ENCODE measurements at regions not wholly inside any gene's neighbourhood (a gene's known extent, or its start where the extent isn't known, plus 50 kb on each side); places are given as distances from the start of the nearest gene placed in this dataset.

DNA sequence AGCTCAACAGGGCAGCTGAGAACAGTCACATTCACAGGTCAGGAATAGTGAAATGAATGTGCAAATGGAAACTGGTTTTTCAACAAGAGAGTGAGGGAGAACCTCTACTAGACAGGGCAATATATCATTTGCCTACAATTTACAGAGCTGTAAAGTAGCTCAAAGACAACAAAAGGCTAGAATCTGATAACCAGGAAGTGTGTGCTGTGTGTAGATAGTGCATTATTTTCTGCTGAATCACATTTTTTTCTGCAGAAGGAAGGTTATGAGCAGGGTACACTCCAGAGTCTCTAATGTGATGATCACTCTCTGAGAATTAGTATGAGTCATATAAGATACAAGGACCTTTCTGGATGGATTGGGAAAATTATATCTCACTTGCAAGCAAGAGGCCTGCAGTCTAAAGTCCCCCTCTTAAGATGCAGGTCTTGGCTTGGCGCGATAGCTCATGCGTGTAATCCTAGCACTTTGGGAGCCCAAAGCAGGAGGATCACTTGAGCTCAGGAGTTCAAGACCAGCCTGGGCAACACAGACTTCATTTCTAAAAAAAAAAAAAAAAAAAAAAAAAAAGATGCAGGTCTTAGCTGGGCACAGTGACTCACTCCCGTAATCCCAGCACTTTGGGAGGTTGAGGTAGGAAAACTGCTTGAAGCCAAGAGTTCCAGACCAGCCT lies 59.9 kb upstream of the COBL start:
- H2BK120ac ChIP-seq (replicated peaks; ENCODE audit: low read depth, low read length) = no peak overlapping the region
- POLR2A ChIA-PET (ENCODE audit: partially characterized antibody) = interaction anchor here (2.3 kb wide), 1 partner anchor 50 kb away, joined by 7 read pairs; no protein-coding TSS in a partner anchor

More for the DNA sequence above, 59.9 kb upstream of the COBL start:
- Histone ChIP-seq H3K4me3 (ENCODE audit: extremely low read depth in 1 of 4, insufficient read depth in 2 of 4, low read depth in 3 of 4, low read length in 4 of 4) (no peak overlapping the region), H3K14ac (ENCODE audit: insufficient read length) (no peak overlapping the region), H3K23ac (ENCODE audit: insufficient read length) (no peak overlapping the region), H3K18ac (ENCODE audit: extremely low read depth, low read length) (no peak overlapping the region), H2AK5ac (ENCODE audit: low read depth, low read length) (no peak overlapping the region), H2AFZ (ENCODE audit: low read length) (no peak overlapping the region), H4K8ac (ENCODE audit: extremely low read depth, insufficient read depth, low read length) (no peak overlapping the region), H3K56ac (replicated peaks; ENCODE audit: insufficient read length, low read depth, low read length) (no peak overlapping the region), H3K23me2 (ENCODE audit: low read depth, low read length) (no peaks in the 10 kb centered on the region), H3K79me2 (ENCODE audit: control insufficient read depth in 1 of 2, insufficient read depth in 2 of 2, low read length in 2 of 2) (no peaks in the 10 kb centered on the region), H3K36me3 (ENCODE audit: control insufficient read depth in 2 of 4, insufficient read depth in 4 of 4, low read length in 3 of 4) (no peaks in the 10 kb centered on the region), H4K5ac (ENCODE audit: insufficient read length, low read depth, low read length) (no peak overlapping the region), H2BK5ac (ENCODE audit: low read depth, low read length) (no peak overlapping the region), H4K91ac (replicated peaks; ENCODE audit: insufficient read length, low read length) (no peak overlapping the region), H2BK20ac (ENCODE audit: low read length) (no peak overlapping the region), H2BK12ac (ENCODE audit: low read depth, low read length) (no peak overlapping the region; the same call in 1 of the 2 replicates), H2BK15ac (ENCODE audit: low read length) (no peak overlapping the region), H3K27me3 (replicated peaks in 1 of 4; ENCODE audit: control insufficient read depth in 3 of 4, extremely low read depth in 1 of 4, insufficient read depth in 3 of 4, low read length in 3 of 4) (no peaks in the 10 kb centered on the region), H3K27ac (ENCODE audit: low read depth, low read length) (no peak overlapping the region), H3K9me3 (ENCODE audit: insufficient read depth in 2 of 2, low read depth in 1 of 2, low read length in 1 of 2) (no peaks in the 10 kb centered on the region), H4K20me1 (replicated peaks in 1 of 2; ENCODE audit: control insufficient read depth in 1 of 2, insufficient read depth in 2 of 2, low read length in 2 of 2) (no peaks in the 10 kb centered on the region), H3K4me2 (ENCODE audit: insufficient read depth in 1 of 2, low read depth in 2 of 2, low read length in 2 of 2) (no peak overlapping the region), H3K4me1 (replicated peaks in 1 of 4; ENCODE audit: control insufficient read depth in 3 of 4, insufficient read depth in 4 of 4, low read length in 3 of 4) (no peaks in the 10 kb centered on the region), H3K79me1 (ENCODE audit: low read depth, low read length) (no peaks in the 10 kb centered on the region), H3K9ac (replicated peaks in 1 of 4; ENCODE audit: extremely low read depth in 1 of 4, low read depth in 3 of 4, low read length in 3 of 4) (no peak overlapping the region), H3K4ac (replicated peaks; ENCODE audit: insufficient read length, low read depth, low read length) (no peak overlapping the region)
- no peak for TF ChIP-seq TAF1 (IDR thresholded peaks at IDR 0.05; ENCODE audit: low read depth, low read length)
- 96% methylated on average over 4 of the region's 4 CpGs; no CpG with 5 or more reads in 1 of the 2 experiments for WGBS, 2 experiments (ENCODE audit: extremely low coverage in 1 of 2, insufficient coverage in 1 of 2, insufficient read length in 1 of 2, insufficient replicate concordance in 2 of 2, low coverage in 1 of 2, low lambda C conversion rate in 2 of 2, missing lambda C conversion rate in 1 of 2)
- FAIRE-seq = no peak
- CTCF ChIA-PET (ENCODE audit: partially characterized antibody) = interaction anchor here (0.6 to 15.2 kb wide), 12 partner anchors 8 to 229 kb away, joined by 3 to 352 read pairs (median 4); no protein-coding TSS in a partner anchor
- DNase-seq (ENCODE audit: low read depth in 1 of 2, low spot score in 2 of 2) = no peak

All from H1 (cell line).